ENCODE measurements at regions not wholly inside any gene's neighbourhood (a gene's known extent, or its start where the extent isn't known, plus 50 kb on each side); places are given as distances from the start of the nearest gene placed in this dataset.

- H3K4me3 ChIP-seq (ENCODE audit: insufficient read depth, low read depth, low read length): no peak overlapping the region
- no peaks in the 10 kb centered on the region for H3K9me3 ChIP-seq (ENCODE audit: control insufficient read depth, low read length)
- no peaks in the 10 kb centered on the region for H3K36me3 ChIP-seq (ENCODE audit: control insufficient read depth, insufficient read depth, low read length)
- H3K27ac ChIP-seq (ENCODE audit: insufficient read depth, low read depth, low read length, poor library complexity, severe bottlenecking): no peak overlapping the region
- H3K27me3 ChIP-seq (ENCODE audit: control insufficient read depth, insufficient read depth, low read length, poor library complexity, severe bottlenecking): no peaks in the 10 kb centered on the region
- WGBS, 2 experiments: 94 to 95% methylated on average over 6 of the region's 6 CpGs
- H3K4me1 ChIP-seq (ENCODE audit: control insufficient read depth, insufficient read depth, low read length): no peaks in the 10 kb centered on the region
These were observed 107.3 kb upstream of the CDH5 start for GRCh38 chr16:66258916-66259845.

DNA sequence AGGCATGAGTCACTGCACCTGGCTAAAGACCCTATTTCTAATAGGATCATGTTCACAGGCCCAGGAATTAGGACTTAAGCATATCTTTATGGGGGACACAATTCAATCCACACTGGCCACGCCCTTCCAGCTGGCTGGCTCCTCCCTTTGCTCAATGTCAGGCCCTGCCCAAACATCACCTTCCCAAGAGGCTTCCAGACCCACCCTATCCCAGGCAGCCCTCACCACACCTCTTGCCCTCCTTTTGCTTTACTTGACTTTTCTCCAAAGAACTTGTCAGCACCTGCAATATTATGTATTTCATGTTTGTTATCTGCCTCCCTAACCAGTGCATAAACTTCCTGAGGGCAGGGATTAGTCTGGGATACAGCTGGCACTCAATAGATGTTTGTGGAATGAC, 109.6 kb upstream of the CDH5 start:
- H3K36me3 ChIP-seq (ENCODE audit: control insufficient read depth, insufficient read depth, low read length): no peaks in the 10 kb centered on the region
- H3K4me1 ChIP-seq (ENCODE audit: control insufficient read depth, insufficient read depth, low read length): no peaks in the 10 kb centered on the region
- H3K4me3 ChIP-seq (ENCODE audit: insufficient read depth, low read depth, low read length): no peak overlapping the region
- no peaks in the 10 kb centered on the region for H3K27me3 ChIP-seq (ENCODE audit: control insufficient read depth, insufficient read depth, low read length, poor library complexity, severe bottlenecking)
- WGBS, 2 experiments: 85 to 94% methylated on average over 1 of the region's 1 CpG
- H3K27ac ChIP-seq (ENCODE audit: insufficient read depth, low read depth, low read length, poor library complexity, severe bottlenecking): no peak overlapping the region
- no peaks in the 10 kb centered on the region for H3K9me3 ChIP-seq (ENCODE audit: control insufficient read depth, low read length)

DNA sequence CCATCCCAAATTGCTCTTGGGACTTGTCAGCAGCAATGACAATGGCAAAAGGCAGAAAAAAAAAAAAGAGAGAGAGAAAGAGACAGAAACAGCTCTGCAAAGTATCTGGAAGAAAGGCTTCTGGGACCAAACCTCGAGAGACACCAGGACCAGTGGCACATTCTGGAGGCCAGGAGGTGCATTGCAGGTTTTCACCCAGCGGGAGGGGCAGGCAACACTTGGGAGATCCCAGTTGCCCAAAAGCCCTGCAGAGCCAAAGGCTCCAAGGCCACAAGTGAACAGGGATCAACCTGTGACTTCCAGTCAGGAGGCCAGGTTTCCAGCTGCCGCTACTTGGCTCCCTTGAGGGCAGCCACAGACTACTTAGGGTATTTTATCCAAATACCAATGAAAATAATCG, 110.8 kb upstream of the CDH5 start:
- Histone ChIP-seq H3K9me3 (ENCODE audit: control insufficient read depth, low read length) (no peaks in the 10 kb centered on the region), H3K27ac (ENCODE audit: insufficient read depth, low read depth, low read length, poor library complexity, severe bottlenecking) (no peak overlapping the region), H3K4me3 (ENCODE audit: insufficient read depth, low read depth, low read length) (no peak overlapping the region), H3K4me1 (ENCODE audit: control insufficient read depth, insufficient read depth, low read length) (no peaks in the 10 kb centered on the region), H3K27me3 (ENCODE audit: control insufficient read depth, insufficient read depth, low read length, poor library complexity, severe bottlenecking) (no peaks in the 10 kb centered on the region), H3K36me3 (ENCODE audit: control insufficient read depth, insufficient read depth, low read length) (no peaks in the 10 kb centered on the region)
- 87 to 91% methylated on average over 4 of the region's 4 CpGs for WGBS, 2 experiments

DNA sequence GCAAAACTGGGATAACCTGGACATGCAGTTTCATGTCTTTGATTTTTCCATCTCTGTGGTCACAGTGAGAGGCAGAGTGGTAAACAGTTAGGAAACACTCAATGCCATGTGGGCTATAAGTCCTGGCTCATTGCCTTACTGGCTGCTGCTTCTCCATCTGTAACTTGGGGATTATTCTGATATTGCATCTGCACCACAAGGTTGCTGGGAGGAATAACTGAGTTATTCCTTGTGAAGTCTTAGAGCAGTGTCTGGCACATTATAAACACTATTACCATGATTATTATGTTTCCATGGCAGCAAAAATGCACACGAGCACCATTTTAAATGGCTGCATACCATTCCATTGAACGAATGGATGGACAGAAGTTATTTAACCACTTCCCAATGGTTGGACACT, 111.7 kb upstream of the CDH5 start:
- no peak overlapping the region for H3K4me3 ChIP-seq (ENCODE audit: insufficient read depth, low read depth, low read length)
- 89 to 93% methylated on average over 2 of the region's 2 CpGs for WGBS, 2 experiments
- no peaks in the 10 kb centered on the region for H3K36me3 ChIP-seq (ENCODE audit: control insufficient read depth, insufficient read depth, low read length)
- H3K27me3 ChIP-seq (ENCODE audit: control insufficient read depth, insufficient read depth, low read length, poor library complexity, severe bottlenecking): no peaks in the 10 kb centered on the region
- H3K4me1 ChIP-seq (ENCODE audit: control insufficient read depth, insufficient read depth, low read length): no peaks in the 10 kb centered on the region
- no peaks in the 10 kb centered on the region for H3K9me3 ChIP-seq (ENCODE audit: control insufficient read depth, low read length)
- H3K27ac ChIP-seq (ENCODE audit: insufficient read depth, low read depth, low read length, poor library complexity, severe bottlenecking): no peak overlapping the region

DNA sequence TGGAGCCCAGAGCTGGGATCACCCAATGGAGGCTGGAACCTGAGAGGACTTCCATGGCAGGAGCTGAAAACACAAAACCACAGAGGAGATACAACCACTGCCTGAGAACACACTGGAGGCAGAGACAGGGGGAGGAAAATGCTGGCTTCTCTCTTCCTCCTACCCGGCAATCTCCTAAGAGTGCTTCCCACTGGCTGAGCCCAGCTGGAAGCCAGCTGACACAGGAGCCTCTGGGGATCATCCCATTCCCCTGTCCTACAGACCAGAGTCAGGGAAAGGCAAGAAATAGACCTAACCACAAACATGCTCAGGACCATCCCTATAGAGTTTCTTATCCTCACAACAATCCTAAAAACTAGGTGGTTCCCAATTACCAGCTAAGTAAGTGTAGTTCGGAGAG, 112.4 kb upstream of the CDH5 start:
- no peak overlapping the region for H3K27ac ChIP-seq (ENCODE audit: insufficient read depth, low read depth, low read length, poor library complexity, severe bottlenecking)
- H3K9me3 ChIP-seq (ENCODE audit: control insufficient read depth, low read length): no peaks in the 10 kb centered on the region
- H3K4me3 ChIP-seq (ENCODE audit: insufficient read depth, low read depth, low read length): no peak overlapping the region
- no peaks in the 10 kb centered on the region for H3K36me3 ChIP-seq (ENCODE audit: control insufficient read depth, insufficient read depth, low read length)
- WGBS, 2 experiments: 76 to 84% methylated on average over 2 of the region's 2 CpGs
- no peaks in the 10 kb centered on the region for H3K27me3 ChIP-seq (ENCODE audit: control insufficient read depth, insufficient read depth, low read length, poor library complexity, severe bottlenecking)
- H3K4me1 ChIP-seq (ENCODE audit: control insufficient read depth, insufficient read depth, low read length): no peaks in the 10 kb centered on the region

DNA sequence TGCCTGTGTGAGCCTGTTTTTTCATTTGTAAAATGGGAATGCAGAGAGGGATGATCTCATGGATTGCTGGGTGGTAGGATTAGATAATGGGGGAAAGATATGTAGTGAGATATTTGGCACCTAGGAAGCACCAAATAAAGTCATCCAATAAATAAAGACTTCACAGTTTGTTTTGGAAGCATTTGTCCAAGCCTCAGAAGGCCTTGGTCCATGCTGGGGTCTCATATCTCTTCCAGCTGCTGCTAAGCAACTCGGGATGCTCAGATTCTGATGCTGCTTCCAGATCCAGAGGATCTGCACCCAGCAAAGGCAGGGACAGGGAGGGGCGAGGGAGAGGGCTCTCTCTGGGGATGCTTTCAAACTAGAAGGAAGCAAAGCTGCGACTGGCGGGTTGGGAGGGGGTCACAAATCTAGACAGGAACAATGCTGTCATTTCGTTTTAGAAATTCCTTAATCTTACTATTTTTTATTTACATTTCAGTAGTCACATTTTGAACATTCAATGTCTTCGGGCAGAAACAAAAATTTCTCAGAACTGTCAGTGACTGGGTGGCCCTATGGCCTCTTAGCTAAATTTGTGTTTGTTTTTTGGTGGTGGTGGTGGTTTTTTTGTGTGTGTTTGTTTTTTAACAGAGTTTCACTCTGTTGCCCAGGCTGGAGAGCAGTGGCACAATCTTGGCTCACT, 114.9 kb upstream of the CDH5 start:
- Histone ChIP-seq H3K4me1 (ENCODE audit: control insufficient read depth, insufficient read depth, low read length) (no peaks in the 10 kb centered on the region), H3K4me3 (ENCODE audit: insufficient read depth, low read depth, low read length) (no peak overlapping the region), H3K27me3 (ENCODE audit: control insufficient read depth, insufficient read depth, low read length, poor library complexity, severe bottlenecking) (no peaks in the 10 kb centered on the region), H3K27ac (ENCODE audit: insufficient read depth, low read depth, low read length, poor library complexity, severe bottlenecking) (no peak overlapping the region), H3K36me3 (ENCODE audit: control insufficient read depth, insufficient read depth, low read length) (no peaks in the 10 kb centered on the region), H3K9me3 (ENCODE audit: control insufficient read depth, low read length) (no peaks in the 10 kb centered on the region)
- 90% methylated on average over 6 of the region's 6 CpGs for WGBS, 2 experiments

DNA sequence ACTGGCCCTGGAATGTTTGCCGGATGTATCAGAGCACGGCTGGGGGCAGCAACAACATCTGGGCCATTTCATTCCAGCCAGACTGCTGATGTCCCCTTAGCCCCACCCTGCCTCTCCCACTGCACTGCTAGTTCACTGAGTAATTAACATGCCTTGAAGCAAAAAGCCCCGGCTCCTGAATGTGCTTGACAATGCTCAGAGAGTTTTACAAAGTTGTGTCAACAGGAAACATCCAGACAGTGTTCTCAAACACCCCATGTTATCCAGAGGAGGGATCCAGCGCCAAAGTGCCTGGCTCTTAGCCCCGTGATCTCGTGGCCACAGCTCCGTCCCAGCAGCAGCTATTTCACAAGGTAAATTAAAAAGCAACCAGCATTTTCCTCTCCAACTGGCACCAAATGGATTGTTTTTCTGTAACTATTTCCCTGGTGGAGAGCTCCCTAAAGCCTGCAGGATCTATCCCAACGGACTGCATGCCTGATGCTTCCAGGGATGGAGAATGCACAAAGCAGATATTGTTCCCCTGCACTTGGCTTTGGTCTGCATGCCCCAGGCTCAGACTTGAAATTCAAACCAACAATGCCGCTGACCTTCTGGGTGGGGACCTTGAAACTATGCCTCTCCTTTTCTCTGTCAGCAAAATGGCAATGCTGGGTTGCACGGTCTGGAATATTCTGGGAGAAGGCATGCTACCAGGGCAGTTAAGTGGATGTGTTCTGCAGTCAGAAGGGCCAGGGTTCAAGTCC, 115.6 kb upstream of the CDH5 start:
- H3K4me3 ChIP-seq (ENCODE audit: insufficient read depth, low read depth, low read length): no peak overlapping the region
- no peaks in the 10 kb centered on the region for H3K9me3 ChIP-seq (ENCODE audit: control insufficient read depth, low read length)
- H3K27ac ChIP-seq (ENCODE audit: insufficient read depth, low read depth, low read length, poor library complexity, severe bottlenecking): no peak overlapping the region
- 67 to 74% methylated on average over 10 of the region's 10 CpGs for WGBS, 2 experiments
- H3K27me3 ChIP-seq (ENCODE audit: control insufficient read depth, insufficient read depth, low read length, poor library complexity, severe bottlenecking): no peaks in the 10 kb centered on the region
- no peaks in the 10 kb centered on the region for H3K4me1 ChIP-seq (ENCODE audit: control insufficient read depth, insufficient read depth, low read length)
- H3K36me3 ChIP-seq (ENCODE audit: control insufficient read depth, insufficient read depth, low read length): no peaks in the 10 kb centered on the region

DNA sequence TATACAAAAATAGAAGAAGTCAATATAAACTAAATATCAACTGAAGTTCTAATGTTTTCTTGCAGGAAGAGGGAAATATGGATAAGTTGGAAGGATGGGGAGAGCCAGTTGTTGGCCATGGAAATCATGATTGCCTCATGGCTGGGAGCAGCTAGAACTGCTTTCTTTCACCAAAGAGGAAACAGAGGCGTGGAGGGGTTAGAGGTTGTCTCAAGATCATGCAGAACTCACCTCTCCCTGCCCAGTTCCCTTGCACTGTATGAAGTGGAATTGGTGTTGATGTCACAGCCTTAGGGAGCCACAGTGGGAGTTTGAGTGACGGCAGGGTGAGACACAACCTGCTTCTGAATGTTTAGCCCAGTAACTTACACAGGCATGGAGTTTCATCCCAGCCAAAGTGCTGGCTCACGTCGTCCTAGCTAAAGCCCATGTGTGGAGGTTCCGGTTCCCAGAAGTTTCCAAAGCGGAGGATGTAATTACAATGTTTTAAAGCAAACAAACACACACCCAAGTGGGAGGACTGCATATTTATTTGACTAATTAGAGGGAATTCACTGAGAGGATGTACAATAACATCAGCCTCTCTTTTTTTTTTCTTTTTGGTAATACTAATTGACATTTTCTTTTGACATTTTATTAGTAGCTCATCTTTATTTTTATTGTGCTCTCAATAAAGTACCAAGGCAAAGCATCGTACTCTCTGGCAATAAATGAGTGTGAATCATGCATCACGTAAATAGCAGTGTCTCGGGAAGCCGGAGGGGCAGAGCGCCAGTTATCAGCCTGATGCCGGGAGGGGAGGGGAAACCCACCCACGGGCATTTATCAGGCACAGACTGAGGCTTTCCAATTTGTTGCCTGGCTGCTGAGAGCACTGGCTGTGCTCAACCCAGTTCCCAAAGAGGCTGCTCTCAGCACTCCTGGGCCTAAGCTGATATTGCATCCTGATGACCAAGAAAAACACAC, 118.7 kb upstream of the CDH5 start:
- H3K4me1 ChIP-seq (ENCODE audit: control insufficient read depth, insufficient read depth, low read length): no peaks in the 10 kb centered on the region
- H3K27ac ChIP-seq (ENCODE audit: insufficient read depth, low read depth, low read length, poor library complexity, severe bottlenecking): no peak overlapping the region
- WGBS, 2 experiments: 83 to 86% methylated on average over 12 to 13 of the region's 13 CpGs
- no peaks in the 10 kb centered on the region for H3K9me3 ChIP-seq (ENCODE audit: control insufficient read depth, low read length)
- no peaks in the 10 kb centered on the region for H3K36me3 ChIP-seq (ENCODE audit: control insufficient read depth, insufficient read depth, low read length)
- H3K27me3 ChIP-seq (ENCODE audit: control insufficient read depth, insufficient read depth, low read length, poor library complexity, severe bottlenecking): no peaks in the 10 kb centered on the region
- no peak overlapping the region for H3K4me3 ChIP-seq (ENCODE audit: insufficient read depth, low read depth, low read length)

GRCh38 chr16:66245868-66246267, 120.6 kb upstream of the CDH5 start:
- no peaks in the 10 kb centered on the region for H3K9me3 ChIP-seq (ENCODE audit: control insufficient read depth, low read length)
- no peaks in the 10 kb centered on the region for H3K4me1 ChIP-seq (ENCODE audit: control insufficient read depth, insufficient read depth, low read length)
- H3K27ac ChIP-seq (ENCODE audit: insufficient read depth, low read depth, low read length, poor library complexity, severe bottlenecking): no peak overlapping the region
- no peaks in the 10 kb centered on the region for H3K36me3 ChIP-seq (ENCODE audit: control insufficient read depth, insufficient read depth, low read length)
- 95% methylated on average over 4 of the region's 4 CpGs for WGBS, 2 experiments
- H3K27me3 ChIP-seq (ENCODE audit: control insufficient read depth, insufficient read depth, low read length, poor library complexity, severe bottlenecking): no peaks in the 10 kb centered on the region
- H3K4me3 ChIP-seq (ENCODE audit: insufficient read depth, low read depth, low read length): no peak overlapping the region

Measured in ectodermal cell (in vitro differentiated cells).